HCT116 (cell line): ENCODE measurements at regions not wholly inside any gene's neighbourhood (a gene's known extent, or its start where the extent isn't known, plus 50 kb on each side); places are given as distances from the start of the nearest gene placed in this dataset.

ENCODE experiments used
- ATAC-seq: fragments of 200-7000 bp; cut with Tn5 transposase; 2 replicates; pipeline ENCODE4 v1.9.1; 2020; ENCODE audit warnings: mild to moderate bottlenecking, moderate library complexity
- BruUV-seq: library from RNA; stranded (reverse); fragments of 400-500 nt; replicated peaks from 2 replicates; lab custom pipeline; 2021; lab: Mats Ljungman, UMichigan
- CTCF ChIA-PET: fragments of 300-600 bp; sonication (Branson Sonifier 250); formaldehyde crosslinking; loops from one replicate; lab custom pipeline; 2021; ENCODE audit warnings: antibody characterized with exemption; lab: Charles Lee
- POLR2A ChIA-PET: fragments of 300-600, 350-600 bp; sonication (Branson Sonifier 250); formaldehyde crosslinking; loops from one replicate; lab custom pipeline; 2021; ENCODE audit warnings: antibody characterized with exemption; lab: Charles Lee
- RAD21 ChIA-PET, 2 experiments: fragments of 300-600 bp; sonication (Branson Sonifier 250); formaldehyde crosslinking; loops; one replicate each; lab custom pipeline; 2023; ENCODE audit warnings: low total read pairs in 2 of 2; ENCODE audit not compliant: uncharacterized antibody in 2 of 2, unreplicated experiment in 2 of 2, low non-redundant PET in 1 of 2; lab: Charles Lee
- DNase-seq: peaks from one replicate; pipeline ENCODE4 v3.0.0-alpha.2; 2010; ENCODE audit warnings: low read depth, low spot score
- H2AFZ ChIP-seq: fragments of 200-600 bp; shearing (Covaris generic), sonication (generic); 2 replicates; pipeline ENCODE4 v1.6.1; 2017; ENCODE audit warnings: low read depth, mixed run types, mixed read lengths, antibody characterized with exemption, low read length; ENCODE audit not compliant: poor library complexity, severe bottlenecking
- H3K27ac ChIP-seq: 2 replicates; pipeline ENCODE4 v1.5.1; 2012; ENCODE audit warnings: low read depth, low read length
- H3K27me3 ChIP-seq: fragments of 200-600 bp; sonication (generic); 2 replicates; pipeline ENCODE4 v1.6.1; 2016; ENCODE audit warnings: mixed run types, low read length, mixed read lengths; ENCODE audit not compliant: insufficient read depth
- H3K36me3 ChIP-seq, 2 experiments: fragments of 200-500 bp in 1 of 2; fragments of 200-600 bp in 1 of 2; sonication (Bioruptor generic) in 1 of 2; sonication (generic) in 1 of 2; 2 replicates each; pipeline versions ENCODE4 v1.5.1 to v1.6.1; 2014 to 2016; ENCODE audit warnings: low read length in 2 of 2, inconsistent platforms in 1 of 2, mixed read lengths in 1 of 2, mixed run types in 1 of 2; ENCODE audit not compliant: insufficient read depth in 2 of 2, control insufficient read depth in 1 of 2
- H3K4me1 ChIP-seq, 2 experiments: fragments of 200-600 bp in 1 of 2; sonication (generic) in 1 of 2; 2 replicates each; pipeline versions ENCODE4 v1.5.1 to v1.6.1; 2012 to 2017; ENCODE audit warnings: low read length in 2 of 2, inconsistent platforms in 1 of 2, mild to moderate bottlenecking in 1 of 2, mixed read lengths in 1 of 2, mixed run types in 1 of 2, moderate library complexity in 1 of 2; ENCODE audit not compliant: insufficient read depth in 2 of 2, control insufficient read depth in 1 of 2
- H3K4me2 ChIP-seq: fragments of 200-600 bp; sonication (generic); 2 replicates; pipeline ENCODE4 v1.6.1; 2017; ENCODE audit warnings: mixed run types, low read length, mixed read lengths
- H3K4me3 ChIP-seq, 2 experiments: fragments of 200-600 bp in 1 of 2; sonication (generic) in 1 of 2; replicated peaks in 1 of 2; 2 replicates each; pipeline ENCODE4 v1.5.1; 2011 to 2016; ENCODE audit warnings: low read length in 2 of 2, control low read depth in 1 of 2, low read depth in 1 of 2, mild to moderate bottlenecking in 1 of 2, mixed read lengths in 1 of 2, mixed run types in 1 of 2
- H3K79me2 ChIP-seq: fragments of 200-600 bp; sonication (generic); 2 replicates; pipeline ENCODE4 v1.6.1; 2017; ENCODE audit warnings: mild to moderate bottlenecking, mixed run types, low read length, moderate library complexity, mixed read lengths; ENCODE audit not compliant: insufficient read depth
- H3K9ac ChIP-seq: fragments of 200-600 bp; sonication (generic); 2 replicates; pipeline ENCODE4 v1.6.1; 2016; ENCODE audit warnings: low read length, mixed read lengths
- H3K9me2 ChIP-seq: fragments of 200-600 bp; sonication (generic), shearing (Covaris generic); 2 replicates; pipeline ENCODE4 v1.6.1; 2017; ENCODE audit warnings: mixed run types, mild to moderate bottlenecking, moderate library complexity; ENCODE audit not compliant: insufficient read depth
- H3K9me3 ChIP-seq, 2 experiments: fragments of 200-500 bp in 1 of 2; fragments of 200-600 bp in 1 of 2; sonication (Bioruptor generic) in 1 of 2; sonication (generic) in 1 of 2; 2 replicates each; pipeline ENCODE4 v1.6.1; 2014 to 2017; ENCODE audit warnings: low read length in 2 of 2, mixed read lengths in 2 of 2, inconsistent platforms in 1 of 2, low read depth in 1 of 2, mild to moderate bottlenecking in 1 of 2, mixed run types in 1 of 2, moderate library complexity in 1 of 2; ENCODE audit not compliant: control insufficient read depth in 1 of 2, insufficient read depth in 1 of 2
- H4K20me1 ChIP-seq: fragments of 200-600 bp; sonication (generic), shearing (Covaris generic); 2 replicates; pipeline ENCODE4 v1.6.1; 2017; ENCODE audit warnings: mixed run types, mild to moderate bottlenecking, moderate library complexity; ENCODE audit not compliant: insufficient read depth
- ATF3 ChIP-seq: IDR thresholded peaks from 2 replicates; pipeline ENCODE4 v1.6.1; 2012
- ELF1 ChIP-seq: IDR thresholded peaks from 2 replicates; pipeline ENCODE4 v1.6.1; 2012; ENCODE audit warnings: low read depth, borderline replicate concordance
- SIN3A ChIP-seq: IDR thresholded peaks from 2 replicates; pipeline ENCODE4 v1.6.1; 2012; ENCODE audit warnings: low read depth
- SP1 ChIP-seq: IDR thresholded peaks from 2 replicates; pipeline ENCODE4 v1.6.1; 2012; ENCODE audit warnings: low read depth
- TCF7L2 ChIP-seq: IDR thresholded peaks from 2 replicates; pipeline ENCODE4 v1.7.0; 2011; ENCODE audit warnings: borderline replicate concordance, inconsistent platforms; ENCODE audit not compliant: insufficient read depth, insufficient read length; ENCODE audit errors: extremely low read depth
- ZNF274 ChIP-seq: fragments of 200-500 bp; sonication (Bioruptor generic); IDR thresholded peaks from 2 replicates; pipeline ENCODE4 v1.6.1; 2014; ENCODE audit warnings: mild to moderate bottlenecking, low read depth, low read length, inconsistent platforms
- intact Hi-C: fragments of 100-400 bp; cut with micrococcal nuclease; formaldehyde crosslinking; loops from 2 replicates; pipeline ENCODE4 v1.10.0; 2022

DNA sequence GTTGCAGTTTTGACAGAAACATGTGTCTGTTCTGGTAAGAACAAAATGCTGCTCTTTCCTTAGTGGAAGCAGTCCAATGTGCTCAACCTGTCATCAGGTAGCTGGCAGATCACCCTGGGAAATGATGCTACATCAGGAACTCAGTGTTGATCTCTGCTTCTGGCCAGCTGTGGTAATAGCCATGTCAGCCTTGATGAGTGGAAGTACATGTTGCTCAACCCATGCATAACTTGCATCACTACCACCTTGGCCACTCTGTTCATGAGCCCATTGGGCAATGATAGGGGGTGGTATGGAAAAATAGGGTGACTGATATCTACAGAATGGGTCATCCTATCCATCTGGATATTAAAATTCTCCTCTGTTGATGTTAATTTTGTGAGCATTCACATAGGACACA, 411.0 kb downstream of the C12orf50 start:
- intact Hi-C loops, result no loop called here
- Histone ChIP-seq H2AFZ (no peak overlapping the region), H3K9me2 (no peaks in the 10 kb centered on the region), H3K9ac (no peak overlapping the region), H3K9me3 (no peaks in the 10 kb centered on the region), H4K20me1 (no peaks in the 10 kb centered on the region), H3K4me2 (no peak overlapping the region), H3K79me2 (no peaks in the 10 kb centered on the region), H3K4me3 (no peak overlapping the region), H3K4me1 (no peaks in the 10 kb centered on the region), H3K36me3 (no peaks in the 10 kb centered on the region), H3K27ac (no peak overlapping the region), H3K27me3 (no peaks in the 10 kb centered on the region)
- DNase-seq, result no peak
- no peak for ATAC-seq
- TF ChIP-seq SP1 (no peak), ZNF274 (no peak), ELF1 (no peak), ATF3 (no peak), SIN3A (no peak)
- ChIA-PET POLR2A (no interaction called here), CTCF (no interaction called here), RAD21 (no interaction called here)
- BruUV-seq, result no TSS peak

GRCh38 chr12:87612996-87613395, 416.2 kb downstream of the C12orf50 start:
- Histone ChIP-seq H3K4me3 (no peak overlapping the region), H3K27ac (no peak overlapping the region), H3K4me2 (no peak overlapping the region), H3K79me2 (no peaks in the 10 kb centered on the region), H4K20me1 (no peaks in the 10 kb centered on the region), H3K9me3 (no peaks in the 10 kb centered on the region), H3K9ac (no peak overlapping the region), H3K36me3 (no peaks in the 10 kb centered on the region), H3K4me1 (no peaks in the 10 kb centered on the region), H2AFZ (no peak overlapping the region), H3K9me2 (no peaks in the 10 kb centered on the region), H3K27me3 (no peaks in the 10 kb centered on the region)
- intact Hi-C loops, result no loop called here
- POLR2A ChIA-PET, result no interaction called here
- no TSS peak for BruUV-seq
- TF ChIP-seq TCF7L2, result no peak
- no peak for DNase-seq
- RAD21 ChIA-PET, result no interaction called here
- CTCF ChIA-PET, result no interaction called here
- no peak for ATAC-seq
